ENCODE measurements at regions not wholly inside any gene's neighbourhood (a gene's known extent, or its start where the extent isn't known, plus 50 kb on each side); places are given as distances from the start of the nearest gene placed in this dataset.
"Not testable (repeated sequence)": the region's sequence is repeated elsewhere in the genome, so short reads cannot be mapped to it uniquely, and the experiment has no call there.

DNA sequence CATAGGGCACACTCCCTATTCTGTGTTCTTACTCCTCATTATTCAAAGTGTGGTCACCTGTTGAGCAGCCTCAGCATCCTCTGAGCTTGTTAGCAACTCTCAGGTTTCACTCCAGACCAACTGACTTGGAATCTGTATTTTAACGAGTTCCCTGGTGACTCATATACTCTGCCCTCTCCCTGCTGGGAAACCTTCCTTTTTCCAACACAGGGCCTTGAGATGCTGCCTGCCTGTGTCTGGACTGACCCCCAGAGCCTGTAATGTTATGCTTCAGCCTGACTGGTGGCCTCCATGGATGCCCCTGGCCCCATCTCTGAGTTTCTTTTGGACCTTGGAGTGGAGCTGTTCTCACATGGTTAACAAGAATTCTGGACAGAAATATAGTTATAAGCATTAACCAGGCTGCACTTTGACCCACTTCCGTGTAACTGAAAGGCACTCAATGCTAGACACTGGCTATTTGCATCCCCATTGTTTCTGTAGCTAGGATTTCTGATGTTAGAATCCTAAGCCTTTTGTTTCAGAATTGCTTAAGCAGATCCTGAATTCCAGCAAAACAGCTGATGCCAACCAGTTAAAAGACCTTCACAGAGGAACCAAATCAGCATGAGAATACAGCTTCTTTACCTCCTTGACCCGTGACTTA is 262.6 kb downstream of the STIM2 start:
- no peak for DNase-seq

DNA sequence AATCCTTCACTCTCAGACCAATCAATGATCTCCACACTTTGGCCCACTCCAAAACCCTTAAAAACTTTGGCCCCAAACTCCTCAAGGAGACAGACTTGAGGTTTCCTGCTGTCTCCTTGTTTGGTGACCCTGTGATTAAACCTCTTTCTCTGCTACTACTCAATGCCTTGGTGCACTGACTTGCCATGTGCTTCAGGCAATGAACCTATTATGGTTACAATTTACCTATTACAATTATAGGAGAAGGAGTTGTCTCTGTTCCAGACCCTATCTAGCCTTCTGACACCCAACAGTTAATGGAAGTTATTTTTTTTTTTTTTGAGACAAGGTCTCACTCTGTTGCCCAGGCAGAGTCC is 263.1 kb downstream of the STIM2 start:
- DNase-seq, result no peak

DNA sequence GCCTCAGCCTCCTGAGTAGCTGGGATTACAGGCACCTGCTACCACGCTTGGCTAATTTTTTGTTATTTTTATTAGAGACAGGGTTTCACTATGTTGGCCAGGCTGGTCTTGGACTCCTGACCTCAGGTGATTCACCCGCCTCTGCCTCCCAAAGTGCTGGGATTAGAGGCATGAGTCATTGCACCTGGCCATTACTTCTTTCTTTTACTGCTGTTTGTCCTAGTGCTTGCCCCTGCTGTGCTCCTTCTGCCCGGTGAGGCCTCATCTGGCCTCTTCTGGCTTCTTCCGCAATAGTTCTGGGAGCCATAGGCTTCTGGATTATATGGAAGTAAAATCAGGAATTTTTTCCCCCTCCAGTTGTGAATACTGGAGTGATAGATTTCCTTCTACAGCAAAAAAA is 266.3 kb downstream of the STIM2 start:
- not testable (repeated sequence) for DNase-seq

DNA sequence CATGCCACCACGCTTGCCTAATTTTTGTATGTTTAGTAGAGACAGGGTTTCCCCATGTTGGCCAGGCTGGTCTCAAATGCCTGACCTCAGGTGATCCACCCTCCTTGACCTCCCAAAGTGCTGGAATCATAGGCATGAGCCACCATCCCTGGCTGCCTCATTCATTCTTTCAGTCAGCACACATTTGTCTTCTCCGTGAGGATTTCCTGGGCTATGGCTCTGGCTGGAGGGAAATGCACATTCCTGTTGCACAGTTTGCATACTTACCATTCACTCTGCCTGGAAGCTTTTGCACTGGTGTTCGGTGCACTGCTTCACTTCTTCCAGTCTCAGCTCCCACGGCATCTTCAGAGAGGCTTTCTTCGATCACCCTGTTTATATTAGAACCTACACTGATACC is 267.8 kb downstream of the STIM2 start:
- DNase-seq, result no peak

DNA sequence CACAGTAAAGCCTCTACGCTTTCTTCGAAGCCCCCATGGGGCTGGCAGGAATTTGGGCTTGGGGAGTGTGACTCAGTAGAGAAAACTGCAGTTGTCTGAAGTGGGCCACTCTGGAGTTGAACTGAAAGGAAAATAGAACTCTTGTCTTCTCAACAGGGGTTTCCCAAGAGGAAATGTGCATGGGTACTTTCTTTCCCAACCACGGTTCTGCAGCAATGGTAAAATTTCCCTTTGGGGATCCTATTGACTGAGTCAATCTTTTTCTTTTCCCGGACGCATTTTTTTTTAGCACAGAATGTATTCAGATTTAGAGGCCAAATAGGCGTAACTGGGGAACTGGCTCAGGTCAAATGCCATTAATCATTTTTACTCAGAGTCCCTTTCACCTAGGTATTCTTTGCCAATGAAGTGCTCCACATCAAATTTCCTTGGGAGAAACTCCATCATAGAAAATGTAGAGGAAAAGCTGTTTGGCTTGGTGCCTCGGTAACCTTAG is 269.3 kb downstream of the STIM2 start:
- DNase-seq, result no peak

DNA sequence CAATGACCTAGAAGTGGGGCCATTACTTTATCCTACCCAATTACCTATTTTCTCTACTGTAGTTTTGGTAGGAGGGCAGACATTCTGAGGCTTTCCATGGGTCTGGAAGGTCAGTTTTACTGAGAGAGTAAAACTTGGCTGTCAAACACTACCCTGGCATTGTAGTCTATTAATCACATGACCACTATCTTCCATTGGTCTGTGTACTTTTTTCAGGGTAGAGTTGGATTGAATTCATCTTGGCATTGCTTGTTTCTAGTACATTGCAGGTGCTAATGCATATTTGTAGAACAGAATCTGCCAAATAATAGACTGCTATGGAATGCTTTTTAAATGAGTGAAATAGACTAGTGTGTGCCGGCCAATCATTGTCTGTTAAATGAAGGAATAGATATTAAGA is 271.9 kb downstream of the STIM2 start:
- no peak for DNase-seq

DNA sequence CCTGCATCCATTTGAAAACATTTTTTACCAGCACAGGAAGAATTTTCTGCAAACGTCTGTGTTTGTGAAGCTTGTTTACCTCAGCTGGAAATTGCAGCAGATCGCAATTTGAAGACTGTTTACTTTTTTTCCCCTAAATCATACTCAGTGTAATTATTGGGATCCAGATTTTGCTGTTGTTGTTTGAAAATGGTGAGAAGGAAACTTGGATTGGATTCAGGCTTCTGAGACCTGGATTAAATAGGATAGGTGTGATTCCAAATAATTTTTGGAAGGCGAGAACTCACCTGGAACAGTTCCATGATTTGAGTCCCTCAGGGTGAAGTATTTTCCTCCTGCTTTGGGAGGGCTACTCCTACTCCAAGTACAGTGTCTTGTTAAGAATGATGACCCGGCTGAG is 279.8 kb downstream of the STIM2 start:
- no peak for DNase-seq

DNA sequence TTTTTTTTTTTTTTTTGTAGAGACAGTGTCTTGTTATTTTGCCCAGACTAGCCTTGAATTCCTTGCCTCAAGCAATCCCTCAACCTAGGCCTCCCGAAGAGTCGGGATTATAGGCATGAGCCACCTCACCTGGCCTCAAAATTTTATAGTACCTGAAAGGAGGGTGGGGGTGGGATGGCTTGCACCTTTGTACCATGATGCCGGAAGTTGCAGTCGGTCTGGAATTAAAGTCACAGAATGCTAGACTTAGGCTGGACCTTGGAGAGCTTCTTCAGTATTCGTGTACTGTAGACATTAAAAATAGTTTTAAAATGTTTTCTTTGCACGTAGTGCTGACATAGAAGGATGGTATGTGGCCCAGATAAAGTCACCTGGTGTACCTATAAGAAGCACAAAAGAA is 280.9 kb downstream of the STIM2 start:
- no peak for DNase-seq

DNA sequence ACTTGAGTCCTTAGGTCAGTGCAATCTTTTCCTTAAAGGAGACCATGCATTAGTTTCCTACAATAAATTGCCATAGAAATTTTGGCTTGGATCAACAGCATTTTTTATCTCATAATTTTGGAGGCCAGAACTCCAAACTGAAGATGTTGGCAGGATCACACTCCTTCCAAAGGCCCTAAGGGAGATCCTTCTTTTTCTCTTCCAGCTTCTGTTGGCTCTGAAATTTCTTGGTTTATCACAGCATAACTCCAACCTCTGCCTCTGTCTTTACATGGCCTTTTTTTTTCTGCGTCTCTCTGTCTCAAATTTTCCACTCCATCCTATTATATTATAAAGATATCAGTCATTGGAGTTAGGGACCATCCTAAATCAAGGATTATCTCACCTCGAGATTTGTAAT is 282.2 kb downstream of the STIM2 start:
- no peak for DNase-seq

DNA sequence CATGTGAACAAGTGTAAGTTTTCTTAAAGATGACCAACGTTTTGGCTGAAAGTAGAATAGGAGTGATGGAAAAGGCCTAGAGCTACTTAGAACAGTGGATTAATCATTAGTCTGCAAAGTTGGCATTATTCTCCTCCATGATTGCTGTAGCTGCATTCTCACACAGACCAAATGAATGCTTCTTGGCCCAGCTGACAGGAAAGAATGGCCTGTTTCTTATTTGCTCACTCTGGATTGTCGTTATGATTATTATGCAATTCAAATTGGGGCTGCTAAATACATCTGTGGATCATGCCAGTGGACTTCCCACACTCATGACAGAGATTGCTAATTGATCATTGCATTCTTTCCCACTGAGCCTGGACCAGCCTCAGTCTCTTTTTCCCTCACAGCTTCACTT is 285.0 kb downstream of the STIM2 start:
- DNase-seq, result no peak

DNA sequence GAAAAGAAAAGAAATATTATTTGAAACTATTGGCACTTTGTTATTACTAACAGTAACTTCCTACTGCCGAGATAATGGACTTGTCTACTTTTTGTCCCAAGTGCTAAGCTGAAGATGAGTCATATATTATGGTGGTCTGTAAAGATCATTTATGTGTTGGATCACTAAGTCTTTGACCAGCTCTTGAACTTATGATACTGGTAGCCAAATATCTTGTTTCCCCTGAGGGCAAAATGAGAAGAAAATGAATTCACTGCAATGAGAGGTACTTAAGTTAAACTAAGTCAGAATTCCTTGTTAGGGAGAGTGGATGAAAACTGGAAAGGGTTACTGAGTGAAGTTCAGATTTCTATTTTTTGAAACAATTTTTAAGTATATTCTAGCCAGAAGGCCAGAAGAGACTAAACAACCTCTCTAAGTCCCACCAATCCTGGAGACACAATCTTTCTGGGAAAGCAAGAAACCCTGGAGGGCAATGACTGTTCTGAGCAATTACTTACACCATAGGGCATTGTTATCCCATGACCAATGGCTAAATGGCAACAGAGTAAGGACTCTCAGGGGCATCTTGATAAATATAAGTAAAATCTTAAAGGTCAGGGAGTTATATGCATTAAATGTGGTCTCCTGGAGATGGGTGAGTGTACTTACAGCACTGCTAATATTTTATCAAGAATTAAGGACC is 287.7 kb downstream of the STIM2 start:
- DNase-seq, result no peak

DNA sequence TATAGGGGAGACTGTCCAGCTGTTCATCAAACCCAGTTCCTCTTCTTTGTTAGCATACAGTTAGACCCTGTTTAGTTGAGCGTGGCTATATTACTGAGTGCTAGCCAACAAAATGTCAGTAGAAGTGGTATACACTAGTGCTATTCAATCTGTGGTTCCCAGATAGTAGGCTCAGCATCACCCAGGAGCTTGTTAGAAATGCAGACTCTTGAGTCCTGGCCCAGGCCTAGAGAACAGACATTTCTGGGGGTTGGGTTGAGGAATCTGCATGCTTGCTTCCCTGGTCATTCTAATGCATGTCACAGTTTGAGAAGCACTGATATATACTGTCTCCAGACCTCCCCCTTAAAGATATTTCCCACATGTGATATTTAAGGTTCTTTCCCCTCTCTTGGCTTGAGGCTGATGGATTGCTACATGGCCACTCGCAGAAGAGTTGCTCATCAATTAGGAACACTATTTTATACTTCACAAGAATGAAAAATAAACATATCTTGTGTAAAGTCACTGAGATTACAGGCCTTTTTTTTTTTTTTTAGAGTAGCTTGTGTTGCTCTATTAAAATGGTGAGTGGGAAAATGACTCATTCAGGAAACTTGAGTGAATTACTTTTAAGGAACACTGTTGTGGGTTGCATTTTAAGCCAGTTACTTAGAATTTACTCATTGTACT is 289.0 kb downstream of the STIM2 start:
- DNase-seq, result no peak

DNA sequence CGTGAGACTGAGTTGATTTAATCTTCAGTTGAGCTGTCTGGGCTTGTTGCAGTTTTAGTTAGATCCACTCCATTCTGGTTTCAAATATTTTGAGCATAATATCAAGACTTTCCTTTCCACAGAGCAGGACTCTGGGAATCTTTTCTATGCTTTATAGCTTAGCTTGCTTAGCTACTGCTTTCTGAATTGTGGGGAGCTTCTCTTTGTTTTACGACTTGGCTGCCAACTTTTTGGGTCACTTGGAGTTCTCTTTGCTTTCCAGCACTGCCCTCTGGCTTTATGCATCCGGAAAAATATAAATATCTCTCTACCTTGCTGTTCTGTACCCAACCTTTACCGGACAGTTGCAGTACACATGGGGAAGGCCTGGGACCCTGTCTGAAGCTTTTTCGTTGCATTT is 292.1 kb downstream of the STIM2 start:
- no peak for DNase-seq

DNA sequence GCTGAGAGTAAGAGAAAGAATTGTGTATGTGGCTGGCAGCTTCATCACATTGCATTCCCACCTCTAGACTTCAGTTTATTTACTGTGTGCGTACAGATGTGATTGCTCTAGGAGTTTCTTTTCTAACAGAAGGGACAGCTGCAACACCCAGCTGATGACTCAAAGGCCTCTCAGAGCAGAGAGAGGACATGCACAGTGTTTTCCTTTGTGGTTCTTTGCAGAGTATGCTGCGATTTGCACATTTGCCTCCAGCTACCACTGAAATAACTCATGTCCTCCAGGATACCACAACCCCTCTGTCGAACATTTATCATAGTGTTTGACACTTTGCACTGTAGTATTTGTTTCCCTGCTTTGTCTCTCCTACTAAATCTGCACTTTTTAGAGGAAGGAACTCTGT is 294.1 kb downstream of the STIM2 start:
- DNase-seq, result no peak

DNA sequence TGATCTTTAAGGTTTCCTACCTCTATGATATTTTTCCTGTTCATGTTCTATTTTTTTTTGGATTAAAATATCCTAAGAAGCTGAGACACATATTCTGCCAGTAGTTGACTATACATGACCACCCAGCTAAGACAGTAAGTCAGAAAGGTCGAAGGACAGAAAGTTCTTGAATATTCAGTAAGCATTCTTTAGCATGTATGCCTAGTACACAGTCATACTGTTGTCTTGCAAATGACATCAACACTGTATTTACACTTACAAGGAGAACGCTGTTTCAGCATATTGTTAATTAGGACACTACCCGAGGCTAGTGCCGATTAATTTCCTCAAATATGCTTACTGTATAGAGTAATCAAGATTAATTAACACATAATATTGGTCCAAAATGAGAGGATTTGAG is 300.6 kb downstream of the STIM2 start:
- DNase-seq, result no peak

DNA sequence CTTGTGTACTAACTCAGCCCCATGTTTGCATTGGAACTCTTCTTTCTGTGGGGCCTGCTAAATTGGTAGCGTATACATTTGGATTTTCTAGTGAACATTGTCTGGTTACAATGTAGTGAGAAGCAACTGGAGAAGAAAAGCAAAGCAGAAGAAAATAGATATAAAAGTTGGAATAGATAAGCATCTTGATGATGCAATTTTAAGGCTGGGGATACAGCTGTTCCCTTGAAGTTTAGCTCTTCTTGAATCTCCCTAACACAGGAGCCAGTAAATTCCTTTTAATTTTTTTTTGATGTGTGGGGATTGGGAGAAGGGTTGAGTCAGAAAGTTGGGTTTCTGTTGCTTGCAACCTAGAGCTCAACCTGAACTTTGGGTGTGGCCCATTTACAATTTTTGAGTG is 308.1 kb downstream of the STIM2 start:
- DNase-seq, result no peak

DNA sequence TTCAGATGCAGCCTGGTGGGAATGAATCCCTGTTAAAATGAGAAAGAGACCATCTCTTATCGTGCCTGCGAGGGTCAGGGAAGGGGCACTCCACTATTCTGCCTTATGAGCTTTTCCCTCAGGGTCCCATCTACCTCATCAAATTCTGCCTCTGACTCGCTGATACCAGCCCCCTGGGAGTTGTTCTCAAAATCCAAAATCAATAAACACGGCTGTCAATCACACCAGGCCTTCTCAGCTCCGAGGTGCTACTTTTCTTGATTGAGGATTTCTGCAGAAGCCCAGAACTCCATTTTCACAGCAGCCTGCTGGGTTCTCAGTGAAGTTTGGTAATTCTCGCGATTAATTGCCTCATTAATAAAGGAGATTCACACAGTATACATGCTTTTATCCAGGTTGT is 312.6 kb downstream of the STIM2 start:
- no peak for DNase-seq

DNA sequence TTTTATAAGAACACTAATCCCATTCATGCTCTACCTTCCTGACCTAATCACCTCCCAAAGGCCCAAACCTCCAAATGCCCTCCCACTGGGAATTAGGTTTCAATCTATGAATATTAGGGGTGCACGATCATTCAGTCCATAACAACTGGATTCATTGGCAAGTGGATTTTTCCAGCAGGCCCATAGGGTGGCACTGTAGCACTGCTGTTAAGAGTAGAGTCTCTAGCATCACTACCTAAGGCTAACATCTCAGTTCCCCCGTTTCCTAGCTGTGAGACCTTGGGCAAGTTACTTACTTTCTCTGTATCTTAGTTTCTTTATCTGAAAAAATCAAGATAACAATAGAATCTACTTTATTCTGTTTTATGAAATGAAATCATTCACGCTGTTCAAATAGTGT is 315.8 kb downstream of the STIM2 start:
- no peak for DNase-seq

DNA sequence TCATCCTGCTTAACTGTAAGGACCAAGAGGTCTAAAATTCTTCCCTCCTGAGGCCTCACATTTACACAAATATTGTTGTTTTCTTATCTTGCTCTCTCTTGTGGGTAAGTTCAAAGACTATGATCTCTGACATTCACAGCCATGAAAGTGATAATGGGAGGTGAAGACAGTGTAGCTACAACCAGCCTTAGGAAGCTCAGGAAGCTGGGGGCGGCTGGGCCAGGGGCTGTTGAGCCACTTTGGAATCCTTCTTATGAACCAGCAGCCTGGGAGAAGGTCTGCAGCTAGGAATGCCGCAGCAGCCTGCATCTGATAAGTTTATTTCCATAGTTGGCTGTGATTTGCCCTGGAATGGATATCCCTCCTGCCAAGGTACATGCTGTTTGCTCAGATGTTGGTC is 316.2 kb downstream of the STIM2 start:
- DNase-seq, result no peak

DNA sequence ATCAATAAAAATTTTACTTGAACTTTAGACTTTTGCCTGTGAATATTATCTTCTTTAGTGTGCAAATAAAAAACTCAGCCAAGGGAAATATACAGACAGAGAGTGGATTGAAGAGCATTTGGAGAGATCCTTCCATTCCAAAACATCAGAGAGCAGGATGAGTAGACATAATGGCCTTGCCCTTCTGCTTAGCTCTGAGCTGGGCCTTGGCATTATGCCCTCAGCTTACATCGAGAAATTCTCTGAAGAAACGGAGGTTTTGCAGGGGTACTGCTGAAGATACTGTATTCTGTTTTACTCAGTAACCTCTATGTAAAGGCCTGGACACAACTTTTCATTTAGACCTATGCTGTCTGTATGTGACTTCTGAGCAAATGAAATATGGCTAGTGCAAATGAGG is 317.4 kb downstream of the STIM2 start:
- DNase-seq, result no peak

DNA sequence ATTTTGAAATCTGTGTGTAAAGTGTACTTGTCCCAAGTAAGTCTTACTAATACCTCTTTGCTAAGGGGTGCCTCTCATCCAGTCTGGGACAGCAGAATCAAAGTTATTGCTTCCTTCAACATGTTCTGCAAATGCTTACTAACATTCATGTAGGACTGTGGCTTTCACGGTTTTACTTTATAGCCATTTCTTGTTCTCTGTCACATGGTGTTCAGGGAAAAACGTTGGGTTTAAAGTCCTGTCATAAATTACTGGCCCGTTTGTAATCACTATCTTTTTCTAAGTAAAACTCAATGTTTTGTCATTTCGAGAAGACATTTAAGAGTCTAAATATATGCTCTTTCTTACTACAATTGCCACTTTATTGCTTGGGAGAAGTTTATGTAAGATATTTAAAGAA is 321.1 kb downstream of the STIM2 start:
- no peak for DNase-seq

DNA sequence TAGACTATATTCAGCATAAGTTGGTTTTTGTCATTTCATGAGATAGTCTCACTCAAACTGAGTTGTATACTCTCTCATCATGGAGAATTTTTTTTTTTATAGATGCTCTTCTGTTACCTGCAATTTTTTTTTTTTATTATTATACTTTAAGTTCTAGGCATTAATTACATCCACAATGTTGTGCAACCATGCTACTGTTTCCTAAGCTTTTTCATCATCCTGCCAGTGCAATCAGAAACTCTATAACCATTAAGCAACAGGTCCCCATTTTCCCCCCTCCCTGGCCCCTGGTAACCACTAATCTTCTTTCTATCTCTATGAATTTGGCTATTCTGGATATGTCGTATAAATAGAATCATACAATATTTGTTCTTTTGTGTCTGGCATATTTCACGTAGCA is 321.6 kb downstream of the STIM2 start:
- no peak for DNase-seq

DNA sequence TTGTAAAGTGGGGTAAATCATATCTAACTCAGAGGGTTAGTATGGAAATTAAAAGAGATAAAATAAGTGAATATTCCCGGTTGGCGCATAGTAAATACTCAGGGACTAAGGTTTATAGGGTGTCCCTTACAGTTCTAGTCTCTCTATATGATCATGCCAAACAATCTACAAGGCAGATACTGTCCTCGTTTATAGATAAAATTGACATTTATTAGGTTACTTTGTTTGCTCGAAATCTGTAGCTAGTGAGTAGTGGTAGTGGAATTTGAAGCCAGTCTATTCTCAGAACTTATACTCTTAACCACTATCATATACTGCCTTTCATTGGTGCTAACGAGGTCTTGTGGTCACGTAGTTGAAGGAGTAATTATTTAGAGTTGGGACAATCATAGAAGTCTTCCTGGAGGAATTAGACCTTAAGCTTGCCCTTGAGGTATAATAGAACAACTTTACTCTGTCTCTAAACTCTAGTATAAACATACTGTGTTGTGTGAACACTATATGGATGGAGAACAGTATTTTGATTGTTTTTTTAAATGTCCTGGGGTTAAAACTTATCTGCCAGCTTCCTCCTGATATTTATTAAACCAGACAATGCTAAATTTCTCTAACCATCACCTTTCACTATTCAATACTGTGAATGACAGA is 324.0 kb downstream of the STIM2 start:
- no peak for DNase-seq

DNA sequence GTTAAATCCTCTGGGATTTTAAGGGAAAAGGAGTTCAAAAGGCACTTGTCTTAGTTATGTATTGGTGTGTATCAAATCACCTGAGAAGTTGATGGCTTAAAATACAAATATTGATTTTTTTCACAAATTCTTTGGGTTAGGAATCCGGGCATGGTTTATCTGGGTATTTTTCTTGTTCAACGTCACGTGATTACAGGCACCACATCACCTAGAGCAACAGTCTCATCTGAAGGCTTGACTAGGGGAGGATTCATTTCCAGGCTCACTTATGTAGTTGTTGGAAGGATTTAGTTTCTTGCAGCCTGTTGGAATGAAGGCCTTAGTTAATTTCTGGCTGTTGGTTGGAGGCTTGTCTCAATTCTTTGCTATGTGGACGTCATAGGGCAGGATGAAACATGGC is 326.1 kb downstream of the STIM2 start:
- DNase-seq, result no peak

All from activated naive CD4-positive, alpha-beta T cell treated with Interleukin-2 at 50 U/mL for 16 hours (primary cell).